GM12801 (cell line): ENCODE measurements at regions not wholly inside any gene's neighbourhood (a gene's known extent, or its start where the extent isn't known, plus 50 kb on each side); places are given as distances from the start of the nearest gene placed in this dataset.

Source experiments
- CTCF ChIP-seq: IDR thresholded peaks from one replicate; pipeline ENCODE4 v1.5.1; 2011; ENCODE audit warnings: control low read depth; ENCODE audit not compliant: insufficient read length; ENCODE audit errors: extremely low read depth

- no peak for TF ChIP-seq CTCF
Observed at GRCh38 chr2:8049176-8049575, 632.7 kb upstream of the ID2 start.

- no peak for TF ChIP-seq CTCF
Observed at GRCh38 chr2:8049851-8050571, 631.8 kb upstream of the ID2 start.

GRCh38 chr2:8053216-8053615 lies 628.6 kb upstream of the ID2 start:
- TF ChIP-seq CTCF = no peak

GRCh38 chr2:8054070-8054469 lies 627.8 kb upstream of the ID2 start:
- no peak for TF ChIP-seq CTCF

GRCh38 chr2:8058652-8059051 lies 623.2 kb upstream of the ID2 start:
- TF ChIP-seq CTCF = no peak

GRCh38 chr2:8059255-8059654 lies 622.6 kb upstream of the ID2 start:
- TF ChIP-seq CTCF = no peak

- no peak for TF ChIP-seq CTCF
Observed at GRCh38 chr2:8059794-8060193, 622.1 kb upstream of the ID2 start.
